ENCODE measurements at regions not wholly inside any gene's neighbourhood (a gene's known extent, or its start where the extent isn't known, plus 50 kb on each side); places are given as distances from the start of the nearest gene placed in this dataset.

DNA sequence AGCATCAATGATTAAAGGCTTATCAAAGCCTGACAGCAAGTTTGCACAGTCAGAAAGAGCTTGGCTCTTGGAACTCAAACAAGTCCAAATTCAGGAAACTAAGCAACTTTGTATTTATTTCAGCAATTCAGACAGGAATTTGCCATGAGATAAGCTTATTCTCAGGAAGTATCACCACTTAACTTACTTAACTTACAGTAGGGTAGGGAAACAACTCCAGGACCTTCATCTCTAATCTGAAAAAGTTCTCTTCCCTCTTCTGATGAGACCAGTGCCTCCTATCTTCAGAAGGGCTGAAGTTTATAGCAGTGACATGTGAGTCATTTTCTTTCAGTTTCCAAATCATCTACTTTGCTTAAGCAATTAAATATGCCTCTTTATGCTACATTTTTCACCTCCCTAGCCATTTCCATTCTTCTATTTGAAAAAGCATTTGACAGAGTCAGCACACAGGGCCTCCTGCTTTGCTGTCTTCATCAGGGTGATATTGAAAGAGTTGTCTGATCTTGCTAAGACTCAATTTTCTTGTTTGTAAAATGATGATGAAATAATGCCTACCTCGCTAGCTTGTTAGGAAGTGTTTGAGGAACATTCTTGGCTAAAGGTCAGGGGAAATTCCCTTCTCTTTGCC lies 389.5 kb downstream of the RND3 start:
- H3K9me3 ChIP-seq (ENCODE audit: control insufficient read depth in 1 of 2, insufficient read depth in 1 of 2, low read depth in 1 of 2, low read length in 2 of 2), result no peaks in the 10 kb centered on the region
- H3K9ac ChIP-seq (ENCODE audit: low read length), result no peak overlapping the region
- H3K4me2 ChIP-seq (ENCODE audit: low read length), result no peak overlapping the region
- DNase-seq (ENCODE audit: low read depth, low spot score) (no peak), ATAC-seq (no peak)
- no peak overlapping the region for H3K4me3 ChIP-seq (replicated peaks in 1 of 2; ENCODE audit: low read depth in 1 of 2, low read length in 2 of 2)
- TF ChIP-seq YY1 (IDR thresholded peaks at IDR 0.05; ENCODE audit: extremely low read depth, insufficient replicate concordance, low read depth, low read length), result no peak
- no peak for TF ChIP-seq POLR2AphosphoS5 (IDR thresholded peaks at IDR 0.05; ENCODE audit: low read depth, low read length)
- no peak for TF ChIP-seq POLR2A (IDR thresholded peaks at IDR 0.05; ENCODE audit: borderline replicate concordance, extremely low read depth, insufficient read depth, insufficient read length)
- no peak for TF ChIP-seq ATF3 (IDR thresholded peaks at IDR 0.05)
- TF ChIP-seq EZH2 (IDR thresholded peaks at IDR 0.05), result no peak
- no peak for TF ChIP-seq CEBPB (IDR thresholded peaks at IDR 0.05; ENCODE audit: low read depth)
- intact Hi-C loops (cut with micrococcal nuclease), result no loop called here
- ChIA-PET POLR2A (no interaction called here), RAD21 (ENCODE audit: low non-redundant PET in 1 of 2, low total read pairs in 2 of 2, uncharacterized antibody in 2 of 2, unreplicated experiment in 2 of 2) (no interaction called here), CTCF (interaction anchor here (1.2 kb wide), 1 partner anchor 17 kb away, joined by 3 read pairs; no protein-coding TSS in a partner anchor)
- H2AFZ ChIP-seq (ENCODE audit: low read depth, low read length, poor library complexity, severe bottlenecking), result no peak overlapping the region
- no TSS peak for BruUV-seq (replicated peaks)
- no peak overlapping the region for H3K27ac ChIP-seq (ENCODE audit: low read depth, low read length)
- H3K36me3 ChIP-seq (ENCODE audit: control insufficient read depth in 1 of 2, insufficient read depth in 2 of 2, low read length in 2 of 2), result no peaks in the 10 kb centered on the region
- H3K4me1 ChIP-seq (ENCODE audit: control insufficient read depth in 1 of 2, insufficient read depth in 2 of 2, low read length in 2 of 2), result no peaks in the 10 kb centered on the region
- no peaks in the 10 kb centered on the region for H3K9me2 ChIP-seq (ENCODE audit: insufficient read depth)
- H3K27me3 ChIP-seq (ENCODE audit: insufficient read depth, low read length), result no peaks in the 10 kb centered on the region
- no peaks in the 10 kb centered on the region for H4K20me1 ChIP-seq (ENCODE audit: insufficient read depth)
- no peaks in the 10 kb centered on the region for H3K79me2 ChIP-seq (ENCODE audit: insufficient read depth, low read length)

GRCh38 chr2:150097402-150097801 lies 390.1 kb downstream of the RND3 start:
- Histone ChIP-seq H3K9ac (ENCODE audit: low read length) (no peak overlapping the region), H3K4me1 (ENCODE audit: control insufficient read depth in 1 of 2, insufficient read depth in 2 of 2, low read length in 2 of 2) (no peaks in the 10 kb centered on the region), H3K36me3 (ENCODE audit: control insufficient read depth in 1 of 2, insufficient read depth in 2 of 2, low read length in 2 of 2) (no peaks in the 10 kb centered on the region), H3K9me2 (ENCODE audit: insufficient read depth) (no peaks in the 10 kb centered on the region), H3K4me2 (ENCODE audit: low read length) (no peak overlapping the region), H3K79me2 (ENCODE audit: insufficient read depth, low read length) (no peaks in the 10 kb centered on the region), H3K27me3 (ENCODE audit: insufficient read depth, low read length) (no peaks in the 10 kb centered on the region), H2AFZ (ENCODE audit: low read depth, low read length, poor library complexity, severe bottlenecking) (no peak overlapping the region), H3K9me3 (ENCODE audit: control insufficient read depth in 1 of 2, insufficient read depth in 1 of 2, low read depth in 1 of 2, low read length in 2 of 2) (no peaks in the 10 kb centered on the region), H4K20me1 (ENCODE audit: insufficient read depth) (no peaks in the 10 kb centered on the region), H3K27ac (ENCODE audit: low read depth, low read length) (no peak overlapping the region), H3K4me3 (replicated peaks in 1 of 2; ENCODE audit: low read depth in 1 of 2, low read length in 2 of 2) (no peak overlapping the region)
- no TSS peak for BruUV-seq (replicated peaks)
- DNase-seq (ENCODE audit: low read depth, low spot score), result no peak
- ChIA-PET POLR2A (no interaction called here), CTCF (interaction anchor here (1.2 kb wide), 1 partner anchor 17 kb away, joined by 3 read pairs; no protein-coding TSS in a partner anchor), RAD21 (ENCODE audit: low non-redundant PET in 1 of 2, low total read pairs in 2 of 2, uncharacterized antibody in 2 of 2, unreplicated experiment in 2 of 2) (no interaction called here)
- no peak for ATAC-seq
- intact Hi-C loops (cut with micrococcal nuclease), result no loop called here
- no peak for TF ChIP-seq EZH2 (IDR thresholded peaks at IDR 0.05)
- TF ChIP-seq JUND (IDR thresholded peaks at IDR 0.05), result no peak
- TF ChIP-seq POLR2AphosphoS5 (IDR thresholded peaks at IDR 0.05; ENCODE audit: low read depth, low read length), result no peak
- TF ChIP-seq CEBPB (IDR thresholded peaks at IDR 0.05; ENCODE audit: low read depth), result no peak
- TF ChIP-seq, protein P1, sequence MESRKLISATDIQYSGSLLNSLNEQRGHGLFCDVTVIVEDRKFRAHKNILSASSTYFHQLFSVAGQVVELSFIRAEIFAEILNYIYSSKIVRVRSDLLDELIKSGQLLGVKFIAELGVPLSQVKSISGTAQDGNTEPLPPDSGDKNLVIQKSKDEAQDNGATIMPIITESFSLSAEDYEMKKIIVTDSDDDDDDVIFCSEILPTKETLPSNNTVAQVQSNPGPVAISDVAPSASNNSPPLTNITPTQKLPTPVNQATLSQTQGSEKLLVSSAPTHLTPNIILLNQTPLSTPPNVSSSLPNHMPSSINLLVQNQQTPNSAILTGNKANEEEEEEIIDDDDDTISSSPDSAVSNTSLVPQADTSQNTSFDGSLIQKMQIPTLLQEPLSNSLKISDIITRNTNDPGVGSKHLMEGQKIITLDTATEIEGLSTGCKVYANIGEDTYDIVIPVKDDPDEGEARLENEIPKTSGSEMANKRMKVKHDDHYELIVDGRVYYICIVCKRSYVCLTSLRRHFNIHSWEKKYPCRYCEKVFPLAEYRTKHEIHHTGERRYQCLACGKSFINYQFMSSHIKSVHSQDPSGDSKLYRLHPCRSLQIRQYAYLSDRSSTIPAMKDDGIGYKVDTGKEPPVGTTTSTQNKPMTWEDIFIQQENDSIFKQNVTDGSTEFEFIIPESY (IDR thresholded peaks at IDR 0.05; ENCODE audit: extremely low read depth, insufficient replicate concordance, low read length), result no peak
- TF ChIP-seq SIN3A (IDR thresholded peaks at IDR 0.05; ENCODE audit: low read depth), result no peak
- TF ChIP-seq TCF7L2 (IDR thresholded peaks at IDR 0.05; ENCODE audit: borderline replicate concordance, extremely low read depth, insufficient read depth, insufficient read length), result no peak
- TF ChIP-seq SP1 (IDR thresholded peaks at IDR 0.05; ENCODE audit: low read depth), result no peak
- TF ChIP-seq, protein P2, sequence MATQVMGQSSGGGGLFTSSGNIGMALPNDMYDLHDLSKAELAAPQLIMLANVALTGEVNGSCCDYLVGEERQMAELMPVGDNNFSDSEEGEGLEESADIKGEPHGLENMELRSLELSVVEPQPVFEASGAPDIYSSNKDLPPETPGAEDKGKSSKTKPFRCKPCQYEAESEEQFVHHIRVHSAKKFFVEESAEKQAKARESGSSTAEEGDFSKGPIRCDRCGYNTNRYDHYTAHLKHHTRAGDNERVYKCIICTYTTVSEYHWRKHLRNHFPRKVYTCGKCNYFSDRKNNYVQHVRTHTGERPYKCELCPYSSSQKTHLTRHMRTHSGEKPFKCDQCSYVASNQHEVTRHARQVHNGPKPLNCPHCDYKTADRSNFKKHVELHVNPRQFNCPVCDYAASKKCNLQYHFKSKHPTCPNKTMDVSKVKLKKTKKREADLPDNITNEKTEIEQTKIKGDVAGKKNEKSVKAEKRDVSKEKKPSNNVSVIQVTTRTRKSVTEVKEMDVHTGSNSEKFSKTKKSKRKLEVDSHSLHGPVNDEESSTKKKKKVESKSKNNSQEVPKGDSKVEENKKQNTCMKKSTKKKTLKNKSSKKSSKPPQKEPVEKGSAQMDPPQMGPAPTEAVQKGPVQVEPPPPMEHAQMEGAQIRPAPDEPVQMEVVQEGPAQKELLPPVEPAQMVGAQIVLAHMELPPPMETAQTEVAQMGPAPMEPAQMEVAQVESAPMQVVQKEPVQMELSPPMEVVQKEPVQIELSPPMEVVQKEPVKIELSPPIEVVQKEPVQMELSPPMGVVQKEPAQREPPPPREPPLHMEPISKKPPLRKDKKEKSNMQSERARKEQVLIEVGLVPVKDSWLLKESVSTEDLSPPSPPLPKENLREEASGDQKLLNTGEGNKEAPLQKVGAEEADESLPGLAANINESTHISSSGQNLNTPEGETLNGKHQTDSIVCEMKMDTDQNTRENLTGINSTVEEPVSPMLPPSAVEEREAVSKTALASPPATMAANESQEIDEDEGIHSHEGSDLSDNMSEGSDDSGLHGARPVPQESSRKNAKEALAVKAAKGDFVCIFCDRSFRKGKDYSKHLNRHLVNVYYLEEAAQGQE (IDR thresholded peaks at IDR 0.05; ENCODE audit: low read depth), result no peak
- TF ChIP-seq ZFX (IDR thresholded peaks at IDR 0.05), result no peak
- TF ChIP-seq EGR1 (IDR thresholded peaks at IDR 0.05; ENCODE audit: low read depth), result no peak
- TF ChIP-seq POLR2A (IDR thresholded peaks at IDR 0.05; ENCODE audit: borderline replicate concordance, extremely low read depth, insufficient read depth, insufficient read length), result no peak
- TF ChIP-seq ELF1 (IDR thresholded peaks at IDR 0.05; ENCODE audit: borderline replicate concordance, low read depth), result no peak
